ENCODE measurements at regions not wholly inside any gene's neighbourhood (a gene's known extent, or its start where the extent isn't known, plus 50 kb on each side); places are given as distances from the start of the nearest gene placed in this dataset.

- Histone ChIP-seq H3K4me3 (no peak overlapping the region), H3K4me2 (no peak overlapping the region), H3K79me2 (replicated peaks; ENCODE audit: insufficient read depth) (no peaks in the 10 kb centered on the region), H2AFZ (peak overlapping the region; percentile 74; the same call in 1 of the 2 replicates), H3K27me3 (ENCODE audit: insufficient read depth) (no peaks in the 10 kb centered on the region), H3F3A (replicated peaks; ENCODE audit: low read depth) (no peaks in the 10 kb centered on the region), H3K27ac (ENCODE audit: low read depth) (no peak overlapping the region), H3K4me1 (ENCODE audit: insufficient read depth) (no peaks in the 10 kb centered on the region), H4K20me1 (replicated peaks; ENCODE audit: insufficient read depth) (no peaks in the 10 kb centered on the region), H3K36me3 (ENCODE audit: insufficient read depth) (no peaks in the 10 kb centered on the region), H3K9me2 (ENCODE audit: insufficient read depth) (no peaks in the 10 kb centered on the region)
- H3K9me3 Mint-ChIP-seq, result peaks cover 16% of the 10 kb centered on the region
- TF ChIP-seq EZH2phosphoT487 (IDR thresholded peaks at IDR 0.05; ENCODE audit: unreplicated experiment), result no peak
- TF ChIP-seq CTCF (conservative IDR thresholded peaks at IDR 0.05; ENCODE audit: low read depth in 2 of 2), result peak; percentile 53 to 78
- H3K27me3 Mint-ChIP-seq (ENCODE audit: insufficient read depth, low read depth, poor library complexity), result no peaks in the 10 kb centered on the region
- H3K36me3 Mint-ChIP-seq (ENCODE audit: low read depth), result peaks cover 3% of the 10 kb centered on the region; the same call in 2 of the 3 replicates
- ATAC-seq (peak; percentile 94), DNase-seq (ENCODE audit: low spot score) (peak; percentile 87)
- no peaks in the 10 kb centered on the region for H3K4me1 Mint-ChIP-seq
- H3K27ac Mint-ChIP-seq, result no peak overlapping the region
- no peak overlapping the region for H3K4me3 Mint-ChIP-seq
These were observed 125.1 kb downstream of the BARHL2 start for GRCh38 chr1:90591970-90592356.

GRCh38 chr1:90591355-90591969 is 125.6 kb downstream of the BARHL2 start:
- no peak overlapping the region for H3K4me3 Mint-ChIP-seq
- DNase-seq (ENCODE audit: low spot score), result no peak
- peak overlapping the region; percentile 74; the same call in 1 of the 2 replicates for H2AFZ ChIP-seq
- no peaks in the 10 kb centered on the region for H3K9me2 ChIP-seq (ENCODE audit: insufficient read depth)
- H3K4me3 ChIP-seq, result no peak overlapping the region
- H3K4me1 Mint-ChIP-seq, result no peaks in the 10 kb centered on the region
- no peak overlapping the region for H3K27ac Mint-ChIP-seq
- no peaks in the 10 kb centered on the region for H3F3A ChIP-seq (replicated peaks; ENCODE audit: low read depth)
- no peaks in the 10 kb centered on the region for H3K27me3 Mint-ChIP-seq (ENCODE audit: insufficient read depth, low read depth, poor library complexity)
- ATAC-seq, result peak; percentile 61
- H3K4me1 ChIP-seq (ENCODE audit: insufficient read depth), result no peaks in the 10 kb centered on the region
- H3K27me3 ChIP-seq (ENCODE audit: insufficient read depth), result no peaks in the 10 kb centered on the region
- H3K79me2 ChIP-seq (replicated peaks; ENCODE audit: insufficient read depth), result no peaks in the 10 kb centered on the region
- peaks cover 3% of the 10 kb centered on the region; the same call in 2 of the 3 replicates for H3K36me3 Mint-ChIP-seq (ENCODE audit: low read depth)
- no peak overlapping the region for H3K27ac ChIP-seq (ENCODE audit: low read depth)
- H3K9me3 Mint-ChIP-seq, result peaks cover 14% of the 10 kb centered on the region
- no peaks in the 10 kb centered on the region for H4K20me1 ChIP-seq (replicated peaks; ENCODE audit: insufficient read depth)
- H3K4me2 ChIP-seq, result no peak overlapping the region
- no peaks in the 10 kb centered on the region for H3K36me3 ChIP-seq (ENCODE audit: insufficient read depth)
- TF ChIP-seq NANOG (IDR thresholded peaks at IDR 0.05; ENCODE audit: borderline replicate concordance) (no peak), CTCF (conservative IDR thresholded peaks at IDR 0.05; ENCODE audit: low read depth in 2 of 2) (no peak), CREB1 (CRISPR knock-in tag; IDR thresholded peaks at IDR 0.05; ENCODE audit: low read depth) (no peak), REST (IDR thresholded peaks at IDR 0.05; ENCODE audit: unreplicated experiment) (no peak), EZH2 (IDR thresholded peaks at IDR 0.05; ENCODE audit: low read depth, unreplicated experiment) (no peak), ZNF114 (CRISPR knock-in tag; IDR thresholded peaks at IDR 0.05) (no peak), JUNB (IDR thresholded peaks at IDR 0.05; ENCODE audit: unreplicated experiment) (no peak), ETS1 (IDR thresholded peaks at IDR 0.05) (no peak)

All from GM23338 (cell line).